WTC11 (cell line): ENCODE measurements at regions not wholly inside any gene's neighbourhood (a gene's known extent, or its start where the extent isn't known, plus 50 kb on each side); places are given as distances from the start of the nearest gene placed in this dataset.

Experiments used
- ATAC-seq: fragments of 200-7000 bp; cut with Tn5 transposase; 2 replicates; pipeline ENCODE4 v1.10.0; 2021; ENCODE audit warnings: mild to moderate bottlenecking, moderate library complexity
- CTCF ChIA-PET: fragments of 300-600 bp; sonication (Branson Sonifier 250); formaldehyde crosslinking; loops from one replicate; lab custom pipeline; 2021; ENCODE audit warnings: antibody characterized with exemption; lab: Charles Lee
- POLR2A ChIA-PET: fragments of 350-600 bp; sonication (Branson Sonifier 250); formaldehyde crosslinking; loops from one replicate; lab custom pipeline; 2021; ENCODE audit warnings: antibody characterized with exemption; lab: Charles Lee
- DNase-seq: peaks from one replicate; pipeline ENCODE4 v3.0.0; 2021; ENCODE audit warnings: low spot score
- H3K27ac Mint-ChIP-seq: 2 replicates; pipeline ENCODE4 v1.8.0; 2021; ENCODE audit warnings: mixed read lengths
- H3K27me3 Mint-ChIP-seq: 2 replicates; pipeline ENCODE4 v1.8.0; 2021; ENCODE audit warnings: low read depth, mild to moderate bottlenecking, moderate library complexity, mixed read lengths
- H3K36me3 Mint-ChIP-seq: 2 replicates; pipeline ENCODE4 v1.8.0; 2021; ENCODE audit warnings: mixed read lengths
- H3K4me1 Mint-ChIP-seq: 2 replicates; pipeline ENCODE4 v1.8.0; 2022; ENCODE audit warnings: mixed read lengths
- H3K4me3 Mint-ChIP-seq: 2 replicates; pipeline ENCODE4 v1.8.0; 2021; ENCODE audit warnings: mild to moderate bottlenecking, moderate library complexity, mixed read lengths
- H3K9me3 Mint-ChIP-seq: 2 replicates; pipeline ENCODE4 v1.8.0; 2021; ENCODE audit warnings: mixed read lengths
- ATF1 ChIP-seq: sonication (generic); formaldehyde crosslinking; IDR thresholded peaks from 2 replicates; pipeline ENCODE4 v1.8.1; 2023; ENCODE audit warnings: mild to moderate bottlenecking, moderate library complexity, missing genetic modification reagents
- CDX4 ChIP-seq: fragments of 250-450 bp; sonication (Bioruptor Pico); IDR thresholded peaks from 2 replicates; pipeline ENCODE4 v1.9.0; 2021; ENCODE audit warnings: moderate library complexity, mild to moderate bottlenecking, inconsistent platforms, borderline replicate concordance
- E2F1 ChIP-seq: sonication (generic); formaldehyde crosslinking; IDR thresholded peaks from 2 replicates; pipeline ENCODE4 v1.8.0; 2022; ENCODE audit warnings: mild to moderate bottlenecking, missing genetic modification reagents
- ELF4 ChIP-seq: sonication (generic); formaldehyde crosslinking; IDR thresholded peaks from 2 replicates; pipeline ENCODE4 v1.8.1; 2022; ENCODE audit warnings: low read depth, mild to moderate bottlenecking, moderate library complexity, missing genetic modification reagents
- GTF2I ChIP-seq: fragments of 250-450 bp; sonication (Bioruptor Pico); conservative IDR thresholded peaks from 2 replicates; pipeline ENCODE4 v1.4.0; 2021; ENCODE audit warnings: mild to moderate bottlenecking
- HMGA2 ChIP-seq: fragments of 250-450 bp; sonication (Bioruptor Pico); IDR thresholded peaks from 2 replicates; pipeline ENCODE4 v1.4.0; 2021; ENCODE audit warnings: mild to moderate bottlenecking, moderate library complexity
- IRF1 ChIP-seq: sonication (generic); formaldehyde crosslinking; IDR thresholded peaks from 2 replicates; pipeline ENCODE4 v1.8.0; 2023; ENCODE audit warnings: missing genetic modification reagents
- IRF2 ChIP-seq: sonication (generic); formaldehyde crosslinking; IDR thresholded peaks from 2 replicates; pipeline ENCODE4 v1.8.0; 2022; ENCODE audit warnings: low read depth, missing genetic modification reagents, borderline replicate concordance
- JAZF1 ChIP-seq: fragments of 250-450 bp; sonication (Bioruptor Pico); IDR thresholded peaks from 2 replicates; pipeline ENCODE4 v1.9.0; 2021; ENCODE audit warnings: moderate library complexity, mild to moderate bottlenecking, inconsistent platforms
- MAX ChIP-seq: sonication (generic); formaldehyde crosslinking; IDR thresholded peaks from 2 replicates; pipeline ENCODE4 v1.8.0; 2022; ENCODE audit warnings: mild to moderate bottlenecking, missing genetic modification reagents
- MLX ChIP-seq: sonication (generic); formaldehyde crosslinking; IDR thresholded peaks from 2 replicates; pipeline ENCODE4 v1.8.1; 2023; ENCODE audit warnings: mild to moderate bottlenecking, missing genetic modification reagents, moderate library complexity
- NFE2L1 ChIP-seq: sonication (generic); formaldehyde crosslinking; IDR thresholded peaks from 2 replicates; pipeline ENCODE4 v1.8.1; 2023; ENCODE audit warnings: missing genetic modification reagents
- NR2C2 ChIP-seq: sonication (generic); formaldehyde crosslinking; IDR thresholded peaks from 2 replicates; pipeline ENCODE4 v1.8.0; 2022; ENCODE audit warnings: mild to moderate bottlenecking, missing genetic modification reagents
- NR3C1 ChIP-seq: sonication (generic); formaldehyde crosslinking; conservative IDR thresholded peaks from 2 replicates; pipeline ENCODE4 v1.8.1; 2023; ENCODE audit warnings: low read depth, mild to moderate bottlenecking, missing genetic modification reagents
- RORB ChIP-seq: fragments of 250-450 bp; sonication (Bioruptor Pico); IDR thresholded peaks from 2 replicates; pipeline ENCODE4 v1.9.0; 2021; ENCODE audit warnings: mild to moderate bottlenecking
- SP1 ChIP-seq: sonication (generic); formaldehyde crosslinking; conservative IDR thresholded peaks from 2 replicates; pipeline ENCODE4 v1.8.1; 2022; ENCODE audit warnings: missing genetic modification reagents
- ZNF138 ChIP-seq: sonication (generic); formaldehyde crosslinking; conservative IDR thresholded peaks from 2 replicates; pipeline ENCODE4 v1.8.1; 2022; ENCODE audit warnings: mild to moderate bottlenecking, moderate library complexity, missing genetic modification reagents
- ZNF281 ChIP-seq: sonication (generic); formaldehyde crosslinking; IDR thresholded peaks from 2 replicates; pipeline ENCODE4 v1.8.0; 2023; ENCODE audit warnings: mild to moderate bottlenecking, missing genetic modification reagents
- ZNF416 ChIP-seq: fragments of 250-450 bp; sonication (Bioruptor Pico); IDR thresholded peaks from 2 replicates; pipeline ENCODE4 v1.9.0; 2021; ENCODE audit warnings: mild to moderate bottlenecking, inconsistent platforms
- ZNF512 ChIP-seq: sonication (generic); formaldehyde crosslinking; IDR thresholded peaks from 2 replicates; pipeline ENCODE4 v1.8.1; 2022; ENCODE audit warnings: missing genetic modification reagents, borderline replicate concordance

GRCh38 chr1:242813490-242814091 is 289.1 kb upstream of the PLD5 start (continued):
- TF ChIP-seq ZNF416 (CRISPR knock-in tag) (no peak), IRF2 (CRISPR knock-in tag) (no peak), SP1 (CRISPR knock-in tag) (no peak)

GRCh38 chr1:242811092-242811840 is 286.8 kb upstream of the PLD5 start:
- Mint-ChIP-seq H3K36me3 (no peaks in the 10 kb centered on the region), H3K4me3 (no peak overlapping the region), H3K27ac (no peak overlapping the region), H3K27me3 (no peaks in the 10 kb centered on the region), H3K9me3 (peaks cover 11% of the 10 kb centered on the region), H3K4me1 (no peaks in the 10 kb centered on the region)
- POLR2A ChIA-PET = no interaction called here
- ATAC-seq (no peak), DNase-seq (no peak)
- TF ChIP-seq IRF2 (CRISPR knock-in tag) = no peak
- TF ChIP-seq ZNF281 (CRISPR knock-in tag) = no peak
- TF ChIP-seq IRF1 (CRISPR knock-in tag) = no peak
- TF ChIP-seq ELF4 (CRISPR knock-in tag) = no peak
- CTCF ChIA-PET = no interaction called here

- Mint-ChIP-seq H3K9me3 (peaks cover 7% of the 10 kb centered on the region), H3K27me3 (no peaks in the 10 kb centered on the region), H3K4me3 (no peak overlapping the region), H3K27ac (no peak overlapping the region), H3K4me1 (no peaks in the 10 kb centered on the region), H3K36me3 (no peaks in the 10 kb centered on the region)
- DNase-seq (no peak), ATAC-seq (peak; percentile 24; the same call in 1 of the 2 replicates)
- ChIA-PET POLR2A (no interaction called here), CTCF (no interaction called here)
- TF ChIP-seq NR2C2 (CRISPR knock-in tag) (no peak), IRF2 (CRISPR knock-in tag) (no peak), SP1 (CRISPR knock-in tag) (no peak), MAX (no peak), HMGA2 (CRISPR knock-in tag) (no peak), ZNF512 (no peak), NR3C1 (CRISPR knock-in tag) (no peak), MLX (no peak), NFE2L1 (CRISPR knock-in tag) (no peak), ZNF138 (CRISPR knock-in tag) (no peak), GTF2I (CRISPR knock-in tag) (no peak), E2F1 (CRISPR knock-in tag) (no peak), JAZF1 (CRISPR knock-in tag) (no peak), ATF1 (CRISPR knock-in tag) (no peak), CDX4 (no peak), ZNF281 (CRISPR knock-in tag) (no peak), RORB (no peak)
These were observed 281.8 kb upstream of the PLD5 start for GRCh38 chr1:242806324-242806723.
